Heart left ventricle (tissue), 16 donors: ENCODE measurements at regions not wholly inside any gene's neighbourhood (a gene's known extent, or its start where the extent isn't known, plus 50 kb on each side); places are given as distances from the start of the nearest gene placed in this dataset.
"Not testable (repeated sequence)": the region's sequence is repeated elsewhere in the genome, so short reads cannot be mapped to it uniquely, and the experiment has no call there.

Source experiments
- ATAC-seq, 4 donors: fragments of 200-7000 bp; cut with Tn5 transposase; one replicate each; pipeline ENCODE4 v1.9.1; 2020 to 2022; ENCODE audit warnings: moderate library complexity in 4 of 4, mild to moderate bottlenecking in 3 of 4, moderate number of reproducible peaks in 1 of 4
- DNase-seq, 5 donors: peaks; one replicate each; pipeline ENCODE4 v3.0.0-alpha.2; 2020
- H3K27ac ChIP-seq, 12 donors: fragments of 200-600 bp; sonication (generic) in 4 of 12; one replicate each; pipeline versions ENCODE4 v1.5.0 to v1.8.0; 2016 to 2022; ENCODE audit warnings: mild to moderate bottlenecking in 2 of 12
- H3K27me3 ChIP-seq, 9 donors: fragments of 200-600 bp; sonication (generic) in 2 of 9; one replicate each; pipeline versions ENCODE4 v1.5.1 to v1.8.0; 2016 to 2022; ENCODE audit warnings: mild to moderate bottlenecking in 3 of 9
- H3K36me3 ChIP-seq, 9 donors: fragments of 200-600 bp; sonication (generic) in 2 of 9; one replicate each; pipeline versions ENCODE4 v1.5.0 to v1.8.0; 2018 to 2022; ENCODE audit warnings: mild to moderate bottlenecking in 2 of 9
- H3K4me1 ChIP-seq, 12 donors: fragments of 200-600 bp; sonication (generic) in 4 of 12; one replicate each; pipeline versions ENCODE4 v1.5.0 to v1.8.0; 2016 to 2022; ENCODE audit warnings: mild to moderate bottlenecking in 3 of 12
- H3K4me3 ChIP-seq, 12 donors: fragments of 200-600 bp; sonication (generic) in 4 of 12; one replicate each; pipeline versions ENCODE4 v1.5.0 to v1.8.0; 2017 to 2022; ENCODE audit warnings: mild to moderate bottlenecking in 9 of 12, moderate library complexity in 4 of 12
- H3K9me3 ChIP-seq, 12 donors: fragments of 200-600 bp; sonication (generic) in 4 of 12; one replicate each; pipeline versions ENCODE4 v1.5.0 to v1.8.0; 2016 to 2022; ENCODE audit warnings: mild to moderate bottlenecking in 1 of 12
- CTCF ChIP-seq, 12 donors: fragments of 200-600 bp; sonication (generic) in 4 of 12; IDR thresholded peaks; one replicate each; pipeline versions ENCODE4 v1.5.0 to v1.8.0; 2018 to 2022; ENCODE audit warnings: antibody characterized with exemption in 12 of 12, mild to moderate bottlenecking in 5 of 12
- POLR2A ChIP-seq, 2 donors: fragments of 450-650 bp; IDR thresholded peaks; one replicate each; pipeline ENCODE4 v1.6.1; 2017; ENCODE audit warnings: antibody characterized with exemption in 2 of 2, mild to moderate bottlenecking in 2 of 2, moderate library complexity in 2 of 2
- WGBS, 4 donors: extraction: QIAGEN DNeasy Blood & Tissue Kit in 2 of 4; methylation state at CpG; one replicate each; pipeline versions ENCODE4 v1.1.5 to v1.1.7; 2013 to 2018; 5-methylcytosine and 5-hydroxymethylcytosine counted together
- intact Hi-C, 10 donors: fragments of 100-400 bp; cut with DNase I; formaldehyde crosslinking; loops; one replicate each; pipeline versions ENCODE4 v1.11.1 to v1.14.2; 2022
- donor health status: ischemic (EF 13 %, LVEDD 7.1; RV severe dilation, severe dysfunction).
- donor health status: healthy with polysubstance abuse.
- donor health status: DM: no; HTN: yes; CAD: no.
- donor health status: DM: no; HTN: no; CAD: no.
- donor health status: ischemic (EF 25% LVEDD 6.9; RV normal size, moderate dysfunction).
- donor health status: ischemic (EF 25% LVEDD 5.7; RV mildly dilated, moderate dysfunction).
- donor health status: healthy.
- donor health status: DM: yes; HTN: yes; CAD: no.
- donor health status: ischemic (EF 35%, LVEDD 5.7; RV mildly dilated, moderate dysfunction).
- donor health status: nonischemic (EF 11% LVEDD 7.7; RV severe dilation, severe dysfunction).
- donor health status: DM: yes; HTN: yes; CAD: no.
- donor health status: PGD.
- donor health status: ischemic (EF 29% LVEDD 5.4; RV normal size, mild dysfunction).
- donor health status: nonischemic (EF 23%, LVEDD 6.1; RV moderate dilation, normal function).

- Histone ChIP-seq H3K27ac (no peak overlapping the region), H3K36me3 (no peaks in the 10 kb centered on the region), H3K4me3 (no peak overlapping the region), H3K9me3 (no peaks in the 10 kb centered on the region), H3K27me3 (no peaks in the 10 kb centered on the region), H3K4me1 (no peaks in the 10 kb centered on the region)
- TF ChIP-seq POLR2A (IDR thresholded peaks at IDR 0.05) (no peak), CTCF (IDR thresholded peaks at IDR 0.05) (no peak)
- DNase-seq: no peak
- no peak for ATAC-seq
- intact Hi-C loops: no loop called here
- 77 to 88% (median 79%) methylated on average over 2 of the region's 2 CpGs for WGBS, 4 donors
These were observed 217.5 kb downstream of the TENT5A start for GRCh38 chr6:81534934-81535465.

GRCh38 chr6:81531869-81532561, 220.5 kb downstream of the TENT5A start:
- intact Hi-C loops: no loop called here
- Histone ChIP-seq H3K4me1 (no peaks in the 10 kb centered on the region), H3K9me3 (no peaks in the 10 kb centered on the region), H3K27me3 (no peaks in the 10 kb centered on the region), H3K4me3 (no peak overlapping the region), H3K36me3 (no peaks in the 10 kb centered on the region), H3K27ac (no peak overlapping the region)
- DNase-seq (no peak), ATAC-seq (no peak)
- WGBS, 4 donors: 58 to 68% (median 66%) methylated on average over 3 of the region's 3 CpGs
- no peak for TF ChIP-seq POLR2A (IDR thresholded peaks at IDR 0.05)
- no peak for TF ChIP-seq CTCF (IDR thresholded peaks at IDR 0.05)

- Histone ChIP-seq H3K9me3 (no peaks in the 10 kb centered on the region), H3K27ac (no peak overlapping the region), H3K4me1 (peaks cover 0 to 11% (median 0%) of the 10 kb centered on the region in 12 donors), H3K36me3 (no peaks in the 10 kb centered on the region), H3K27me3 (no peaks in the 10 kb centered on the region), H3K4me3 (no peak overlapping the region)
- 57 to 72% (median 62%) methylated on average over 3 of the region's 3 CpGs for WGBS, 4 donors
- DNase-seq: no peak
- ATAC-seq: no peak
- intact Hi-C loops: loop anchor here in 1 of 10 donors (5.0 kb wide), 1 partner anchor 235 kb away; the partner anchor contains the start of gene TENT5A
- no peak for TF ChIP-seq POLR2A (IDR thresholded peaks at IDR 0.05)
- no peak for TF ChIP-seq CTCF (IDR thresholded peaks at IDR 0.05)
These were observed 235.0 kb downstream of the TENT5A start for GRCh38 chr6:81517455-81517854.

DNA sequence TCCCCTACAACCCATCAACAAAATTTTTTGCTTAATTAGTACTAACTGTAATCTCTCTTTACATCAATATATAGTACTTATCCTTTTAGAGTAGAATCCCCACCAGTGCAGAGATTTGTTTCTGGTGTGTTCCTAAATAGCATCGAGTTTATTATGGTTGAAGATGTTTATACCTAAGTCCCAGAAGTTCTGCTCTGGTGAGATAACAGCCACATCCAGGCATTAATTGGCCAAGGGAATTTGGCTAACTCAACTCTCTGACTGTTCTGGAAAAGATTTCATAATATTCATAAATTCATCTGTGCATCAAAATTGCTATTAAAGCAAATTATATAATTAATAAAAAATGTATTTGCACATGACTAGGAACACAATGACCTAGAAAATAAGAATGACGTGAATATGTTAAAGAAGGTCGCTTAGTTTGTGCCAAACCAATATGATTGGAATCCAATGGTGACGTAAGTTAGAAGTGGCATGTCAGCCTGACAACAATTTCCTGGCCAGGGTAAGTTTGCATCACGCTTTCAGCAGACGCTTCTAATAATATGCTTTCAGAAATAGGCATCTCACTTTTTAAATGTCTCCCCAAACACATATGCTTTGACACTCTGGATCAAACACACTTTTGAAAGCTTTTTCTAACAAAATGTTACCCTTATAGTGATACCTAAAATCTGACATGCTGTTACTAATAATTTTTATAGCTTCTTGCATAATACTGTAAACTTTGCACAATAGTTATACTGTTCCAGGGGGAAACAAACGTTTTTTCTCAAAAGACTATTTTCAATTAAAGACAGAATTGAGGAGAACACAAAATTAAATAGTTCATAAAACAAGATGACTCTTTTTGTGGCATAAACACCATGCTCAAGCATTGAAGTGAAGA, 236.7 kb downstream of the TENT5A start:
- H3K36me3 ChIP-seq: no peaks in the 10 kb centered on the region
- H3K4me1 ChIP-seq: peaks cover 0 to 11% (median 0%) of the 10 kb centered on the region in 12 donors
- peak in 3 of 5 donors; percentile 18 to 37 (median 30) for DNase-seq
- TF ChIP-seq POLR2A (IDR thresholded peaks at IDR 0.05) (no peak), CTCF (IDR thresholded peaks at IDR 0.05) (no peak)
- H3K4me3 ChIP-seq: peak overlapping the region in 1 of 12 donors; percentile 4
- peak overlapping the region in 5 of 12 donors; percentile 1 to 35 (median 10) for H3K27ac ChIP-seq
- intact Hi-C loops: loop anchor here in 1 of 10 donors (5.0 kb wide), 1 partner anchor 236 kb away; the partner anchor contains the start of gene TENT5A
- H3K27me3 ChIP-seq: no peaks in the 10 kb centered on the region
- WGBS, 4 donors: 28 to 39% (median 33%) methylated on average over 7 of the region's 7 CpGs
- no peaks in the 10 kb centered on the region for H3K9me3 ChIP-seq
- ATAC-seq: peak; percentile 55 to 91 (median 86)

GRCh38 chr6:81514195-81514594, 238.3 kb downstream of the TENT5A start:
- DNase-seq, H3K4me3 ChIP-seq, H3K36me3 ChIP-seq, intact Hi-C loops, ATAC-seq, H3K9me3 ChIP-seq, H3K27ac ChIP-seq, H3K27me3 ChIP-seq: not testable (repeated sequence)
- peaks cover 0 to 11% (median 0%) of the 10 kb centered on the region in 12 donors for H3K4me1 ChIP-seq
- 75 to 87% (median 84%) methylated on average over 4 of the region's 4 CpGs for WGBS, 4 donors
